ENCODE measurements at regions not wholly inside any gene's neighbourhood (a gene's known extent, or its start where the extent isn't known, plus 50 kb on each side); places are given as distances from the start of the nearest gene placed in this dataset.
"Not testable (repeated sequence)": the region's sequence is repeated elsewhere in the genome, so short reads cannot be mapped to it uniquely, and the experiment has no call there.

- Mint-ChIP-seq H3K4me1 (ENCODE audit: low read depth) (no peaks in the 10 kb centered on the region), H3K27me3 (ENCODE audit: insufficient read depth) (peaks cover 11% of the 10 kb centered on the region), H3K36me3 (ENCODE audit: low read depth) (no peaks in the 10 kb centered on the region), H3K4me3 (no peak overlapping the region), H3K27ac (no peak overlapping the region), H3K9me3 (no peaks in the 10 kb centered on the region)
- intact Hi-C loops (cut with micrococcal nuclease): no loop called here
- DNase-seq (ENCODE audit: low spot score): no peak
Measured at GRCh38 chr5:154589511-154589910, 111.5 kb upstream of the HAND1 start.

- H3K27me3 Mint-ChIP-seq (ENCODE audit: insufficient read depth): peaks cover 11% of the 10 kb centered on the region
- H3K27ac Mint-ChIP-seq; H3K36me3 Mint-ChIP-seq (ENCODE audit: low read depth); intact Hi-C loops (cut with micrococcal nuclease); DNase-seq (ENCODE audit: low spot score); H3K4me1 Mint-ChIP-seq (ENCODE audit: low read depth); H3K4me3 Mint-ChIP-seq; H3K9me3 Mint-ChIP-seq: not testable (repeated sequence)
Measured at GRCh38 chr5:154588833-154589425, 110.9 kb upstream of the HAND1 start.

- Mint-ChIP-seq H3K9me3 (no peaks in the 10 kb centered on the region), H3K36me3 (ENCODE audit: low read depth) (no peaks in the 10 kb centered on the region), H3K4me1 (ENCODE audit: low read depth) (no peaks in the 10 kb centered on the region), H3K4me3 (no peak overlapping the region), H3K27ac (no peak overlapping the region), H3K27me3 (ENCODE audit: insufficient read depth) (peaks cover 11% of the 10 kb centered on the region)
- DNase-seq (ENCODE audit: low spot score): no peak
- intact Hi-C loops (cut with micrococcal nuclease): no loop called here
Measured at GRCh38 chr5:154588091-154588774, 110.2 kb upstream of the HAND1 start.

- intact Hi-C loops (cut with micrococcal nuclease): no loop called here
- Mint-ChIP-seq H3K36me3 (ENCODE audit: low read depth) (no peaks in the 10 kb centered on the region), H3K27me3 (ENCODE audit: insufficient read depth) (peaks cover 14% of the 10 kb centered on the region), H3K27ac (no peak overlapping the region), H3K9me3 (no peaks in the 10 kb centered on the region), H3K4me1 (ENCODE audit: low read depth) (no peaks in the 10 kb centered on the region), H3K4me3 (no peak overlapping the region)
- no peak for DNase-seq (ENCODE audit: low spot score)
Measured at GRCh38 chr5:154587123-154588026, 109.3 kb upstream of the HAND1 start.

- Mint-ChIP-seq H3K27me3 (ENCODE audit: insufficient read depth) (peaks cover 16% of the 10 kb centered on the region), H3K4me1 (ENCODE audit: low read depth) (no peaks in the 10 kb centered on the region), H3K4me3 (no peak overlapping the region), H3K27ac (no peak overlapping the region), H3K36me3 (ENCODE audit: low read depth) (no peaks in the 10 kb centered on the region), H3K9me3 (no peaks in the 10 kb centered on the region)
- intact Hi-C loops (cut with micrococcal nuclease): no loop called here
- no peak for DNase-seq (ENCODE audit: low spot score)
Measured at GRCh38 chr5:154583671-154584177, 105.7 kb upstream of the HAND1 start.

- no peak for DNase-seq (ENCODE audit: low spot score)
- Mint-ChIP-seq H3K4me1 (ENCODE audit: low read depth) (no peaks in the 10 kb centered on the region), H3K36me3 (ENCODE audit: low read depth) (no peaks in the 10 kb centered on the region), H3K27ac (no peak overlapping the region), H3K27me3 (ENCODE audit: insufficient read depth) (peaks cover 15% of the 10 kb centered on the region), H3K9me3 (no peaks in the 10 kb centered on the region), H3K4me3 (no peak overlapping the region)
- intact Hi-C loops (cut with micrococcal nuclease): no loop called here
Measured at GRCh38 chr5:154580422-154580821, 102.4 kb upstream of the HAND1 start.

GRCh38 chr5:154577416-154577815 is 99.4 kb upstream of the HAND1 start:
- Mint-ChIP-seq H3K27me3 (ENCODE audit: insufficient read depth) (peaks cover 13% of the 10 kb centered on the region), H3K36me3 (ENCODE audit: low read depth) (no peaks in the 10 kb centered on the region), H3K4me3 (no peak overlapping the region), H3K27ac (no peak overlapping the region), H3K9me3 (no peaks in the 10 kb centered on the region), H3K4me1 (ENCODE audit: low read depth) (no peaks in the 10 kb centered on the region)
- intact Hi-C loops (cut with micrococcal nuclease): no loop called here
- DNase-seq (ENCODE audit: low spot score): no peak

GRCh38 chr5:154576429-154576806 is 98.4 kb upstream of the HAND1 start:
- Mint-ChIP-seq H3K36me3 (ENCODE audit: low read depth) (no peaks in the 10 kb centered on the region), H3K27me3 (ENCODE audit: insufficient read depth) (peaks cover 17% of the 10 kb centered on the region), H3K4me1 (ENCODE audit: low read depth) (no peaks in the 10 kb centered on the region), H3K4me3 (no peak overlapping the region), H3K9me3 (no peaks in the 10 kb centered on the region), H3K27ac (no peak overlapping the region)
- no peak for DNase-seq (ENCODE audit: low spot score)
- intact Hi-C loops (cut with micrococcal nuclease): no loop called here

GRCh38 chr5:154575546-154576428 is 97.8 kb upstream of the HAND1 start:
- DNase-seq (ENCODE audit: low spot score): no peak
- intact Hi-C loops (cut with micrococcal nuclease): no loop called here
- no peaks in the 10 kb centered on the region for H3K4me1 Mint-ChIP-seq (ENCODE audit: low read depth)
- no peak overlapping the region for H3K27ac Mint-ChIP-seq
- H3K27me3 Mint-ChIP-seq (ENCODE audit: insufficient read depth): peaks cover 17% of the 10 kb centered on the region
- no peaks in the 10 kb centered on the region for H3K36me3 Mint-ChIP-seq (ENCODE audit: low read depth)
- H3K9me3 Mint-ChIP-seq: no peaks in the 10 kb centered on the region
- no peak overlapping the region for H3K4me3 Mint-ChIP-seq

GRCh38 chr5:154573011-154573410 is 95.0 kb upstream of the HAND1 start:
- Mint-ChIP-seq H3K9me3 (no peaks in the 10 kb centered on the region), H3K4me3 (no peak overlapping the region), H3K27ac (no peak overlapping the region), H3K4me1 (ENCODE audit: low read depth) (no peaks in the 10 kb centered on the region), H3K27me3 (ENCODE audit: insufficient read depth) (peaks cover 15% of the 10 kb centered on the region), H3K36me3 (ENCODE audit: low read depth) (no peaks in the 10 kb centered on the region)
- intact Hi-C loops (cut with micrococcal nuclease): no loop called here
- no peak for DNase-seq (ENCODE audit: low spot score)

- peaks cover 18% of the 10 kb centered on the region for H3K27me3 Mint-ChIP-seq (ENCODE audit: insufficient read depth)
- no peaks in the 10 kb centered on the region for H3K9me3 Mint-ChIP-seq
- H3K4me1 Mint-ChIP-seq (ENCODE audit: low read depth): no peaks in the 10 kb centered on the region
- no peak for DNase-seq (ENCODE audit: low spot score)
- intact Hi-C loops (cut with micrococcal nuclease): no loop called here
- H3K36me3 Mint-ChIP-seq (ENCODE audit: low read depth): no peaks in the 10 kb centered on the region
- no peak overlapping the region for H3K4me3 Mint-ChIP-seq
- no peak overlapping the region for H3K27ac Mint-ChIP-seq
Measured at GRCh38 chr5:154571325-154572035, 93.5 kb upstream of the HAND1 start.

Measured in activated T-helper 1 cell treated with anti-CD3 and anti-CD28 coated beads, Interleukin-12 subunit alpha, Interleukin-12 subunit beta, Interleukin-2, Interleukin-4 antibody, amounts not matched to agents 30 ng/mL and 10 ng/mL and 1 ng/mL, durations not matched to agents 14 hours and 24 hours and 36 hours (primary cell).